H54 (cell line): ENCODE measurements at regions not wholly inside any gene's neighbourhood (a gene's known extent, or its start where the extent isn't known, plus 50 kb on each side); places are given as distances from the start of the nearest gene placed in this dataset.
"Not testable (repeated sequence)": the region's sequence is repeated elsewhere in the genome, so short reads cannot be mapped to it uniquely, and the experiment has no call there.

ENCODE experiments used
- DNase-seq: peaks from one replicate; pipeline ENCODE4 v3.0.0; 2011; ENCODE audit warnings: low spot score, mixed read lengths; ENCODE audit not compliant: insufficient read length
- FAIRE-seq: peaks from 3 replicates; lab custom pipeline; 2011; peaks lifted over from hg19 to GRCh38; lab: Jason Lieb, UNC
- POLR2A ChIP-seq: IDR thresholded peaks from 2 replicates; pipeline ENCODE4 v1.6.1; 2011; ENCODE audit warnings: low read depth, mild to moderate bottlenecking, low read length

GRCh38 chr6:18609715-18610114, 222.6 kb downstream of the RNF144B start:
- no peak for DNase-seq
- FAIRE-seq, result no peak
- TF ChIP-seq POLR2A, result no peak

- no peak for TF ChIP-seq POLR2A
- FAIRE-seq (no peak), DNase-seq (no peak)
Observed at GRCh38 chr6:18613319-18613925, 226.3 kb downstream of the RNF144B start.

- no peak for TF ChIP-seq POLR2A
- no peak for DNase-seq
- FAIRE-seq, result no peak
Observed at GRCh38 chr6:18629571-18629970, 242.4 kb downstream of the RNF144B start.

GRCh38 chr6:18632670-18633410, 245.7 kb downstream of the RNF144B start:
- no peak for TF ChIP-seq POLR2A
- DNase-seq (no peak), FAIRE-seq (peak; percentile 55)

- TF ChIP-seq POLR2A, result no peak
- no peak for DNase-seq
- FAIRE-seq, result no peak
Observed at GRCh38 chr6:18634912-18635311, 247.8 kb downstream of the RNF144B start.

GRCh38 chr6:18640134-18640533, 253.0 kb downstream of the RNF144B start:
- no peak for FAIRE-seq
- no peak for TF ChIP-seq POLR2A
- no peak for DNase-seq

- no peak for DNase-seq
- TF ChIP-seq POLR2A, result no peak
- FAIRE-seq, result no peak
Observed at GRCh38 chr6:18640754-18641153, 253.6 kb downstream of the RNF144B start.

- FAIRE-seq (no peak), DNase-seq (no peak)
- TF ChIP-seq POLR2A, result no peak
Observed at GRCh38 chr6:18654821-18655220, 267.7 kb downstream of the RNF144B start.

GRCh38 chr6:18656506-18656905, 269.4 kb downstream of the RNF144B start:
- DNase-seq (no peak), FAIRE-seq (no peak)
- TF ChIP-seq POLR2A, result no peak

- not testable (repeated sequence) for DNase-seq, FAIRE-seq
Observed at GRCh38 chr6:18659994-18660393, 272.8 kb downstream of the RNF144B start.

- no peak for TF ChIP-seq POLR2A
- DNase-seq (no peak), FAIRE-seq (no peak)
Observed at GRCh38 chr6:18663011-18663410, 275.9 kb downstream of the RNF144B start.

- no peak for DNase-seq
- no peak for FAIRE-seq
- TF ChIP-seq POLR2A, result no peak
Observed at GRCh38 chr6:18664401-18664800, 277.3 kb downstream of the RNF144B start.

- no peak for TF ChIP-seq POLR2A
- no peak for FAIRE-seq
- no peak for DNase-seq
Observed at GRCh38 chr6:18667612-18668011, 280.5 kb downstream of the RNF144B start.

- FAIRE-seq (no peak), DNase-seq (no peak)
- TF ChIP-seq POLR2A, result no peak
Observed at GRCh38 chr6:18668994-18669393, 281.8 kb downstream of the RNF144B start.

- DNase-seq (no peak), FAIRE-seq (no peak)
- no peak for TF ChIP-seq POLR2A
Observed at GRCh38 chr6:18672852-18673251, 285.7 kb downstream of the RNF144B start.

- no peak for FAIRE-seq
- no peak for DNase-seq
- TF ChIP-seq POLR2A, result no peak
Observed at GRCh38 chr6:18674346-18674745, 287.2 kb downstream of the RNF144B start.
